Endothelial cell of umbilical vein (primary cell): ENCODE measurements at regions not wholly inside any gene's neighbourhood (a gene's known extent, or its start where the extent isn't known, plus 50 kb on each side); places are given as distances from the start of the nearest gene placed in this dataset.

Experiments used
- BruUV-seq: library from RNA; stranded (reverse); fragments of 400-500 nt; replicated peaks from 2 replicates; lab custom pipeline; 2021; lab: Mats Ljungman, UMichigan
- CTCF ChIA-PET: fragments of 300-600, 350-600 bp; sonication (Branson Sonifier 250); formaldehyde crosslinking; loops from one replicate; lab custom pipeline; 2021; ENCODE audit warnings: antibody characterized with exemption, inconsistent platforms; lab: Charles Lee
- POLR2A ChIA-PET: fragments of 300-600, 350-600 bp; sonication (Branson Sonifier 250); formaldehyde crosslinking; loops from one replicate; lab custom pipeline; 2021; ENCODE audit warnings: antibody characterized with exemption, inconsistent platforms; lab: Charles Lee
- DNase-seq: peaks from one replicate; pipeline ENCODE4 v3.0.0-alpha.2; 2011; ENCODE audit warnings: low read depth, low spot score
- FAIRE-seq: peaks from 2 replicates; lab custom pipeline; 2011; peaks lifted over from hg19 to GRCh38; lab: Jason Lieb, UNC
- H2AFZ ChIP-seq: 2 replicates; pipeline ENCODE4 v1.6.0; 2012; ENCODE audit warnings: low read depth, low read length, control low read depth, inconsistent platforms
- H3K27ac ChIP-seq: 2 replicates; pipeline ENCODE4 v1.5.1; 2011; ENCODE audit warnings: low read depth, mild to moderate bottlenecking, control low read depth, low read length, moderate library complexity; ENCODE audit not compliant: insufficient read depth
- H3K27me3 ChIP-seq, 2 experiments: 2 replicates each; pipeline versions ENCODE4 v1.6.0 to v1.6.1; 2011; ENCODE audit warnings: low read length in 2 of 2, mixed read lengths in 1 of 2; ENCODE audit not compliant: control insufficient read depth in 2 of 2, insufficient read depth in 2 of 2
- H3K36me3 ChIP-seq, 2 experiments: 2 replicates in 1 of 2; 3 replicates in 1 of 2; pipeline ENCODE4 v1.5.1; 2011; ENCODE audit warnings: low read length in 2 of 2, mild to moderate bottlenecking in 1 of 2, moderate library complexity in 1 of 2; ENCODE audit not compliant: control insufficient read depth in 2 of 2, insufficient read depth in 2 of 2; ENCODE audit errors: extremely low read depth in 1 of 2
- H3K4me1 ChIP-seq: 3 replicates; pipeline ENCODE4 v1.5.1; 2011; ENCODE audit warnings: mild to moderate bottlenecking, low read length; ENCODE audit not compliant: control insufficient read depth, insufficient read depth; ENCODE audit errors: extremely low read depth
- H3K4me2 ChIP-seq: 2 replicates; pipeline ENCODE4 v1.6.1; 2011; ENCODE audit warnings: low read length, control low read depth, mixed read lengths; ENCODE audit not compliant: insufficient read depth
- H3K4me3 ChIP-seq, 3 experiments: fragments of 200-600 bp in 1 of 3; sonication (generic), shearing (Covaris generic) in 1 of 3; replicated peaks in 1 of 3; 2 replicates each; pipeline ENCODE4 v1.5.1; 2011 to 2016; ENCODE audit warnings: control low read depth in 3 of 3, low read length in 3 of 3, mild to moderate bottlenecking in 2 of 3, inconsistent platforms in 1 of 3, low read depth in 1 of 3, moderate library complexity in 1 of 3; ENCODE audit not compliant: insufficient read depth in 1 of 3
- H3K79me2 ChIP-seq: 2 replicates; pipeline ENCODE4 v1.6.0; 2012; ENCODE audit warnings: low read length, inconsistent platforms; ENCODE audit not compliant: control insufficient read depth, insufficient read depth
- H3K9ac ChIP-seq: replicated peaks from 2 replicates; pipeline ENCODE3; 2011; ENCODE audit warnings: low read length, control low read depth; ENCODE audit not compliant: insufficient read depth; ENCODE audit errors: extremely low read depth
- H3K9me1 ChIP-seq: replicated peaks from 3 replicates; pipeline ENCODE4 v1.6.0; 2011; ENCODE audit warnings: mild to moderate bottlenecking, low read length; ENCODE audit not compliant: control insufficient read depth, insufficient read depth; ENCODE audit errors: extremely low read depth
- H3K9me3 ChIP-seq: replicated peaks from 2 replicates; pipeline ENCODE4 v1.5.1; 2012; ENCODE audit warnings: low read length, inconsistent platforms; ENCODE audit not compliant: control insufficient read depth, insufficient read depth
- H4K20me1 ChIP-seq: replicated peaks from 2 replicates; pipeline ENCODE3; 2011; ENCODE audit warnings: mild to moderate bottlenecking, low read length; ENCODE audit not compliant: control insufficient read depth, insufficient read depth; ENCODE audit errors: extremely low read depth
- EZH2 ChIP-seq: IDR thresholded peaks from 2 replicates; pipeline ENCODE4 v1.6.1; 2012; ENCODE audit warnings: borderline replicate concordance, low read depth, mild to moderate bottlenecking, moderate library complexity, low read length, inconsistent platforms; ENCODE audit not compliant: severe bottlenecking
- FOS ChIP-seq: IDR thresholded peaks from 2 replicates; pipeline ENCODE4 v1.6.1; 2011; ENCODE audit warnings: mild to moderate bottlenecking, low read length, moderate library complexity, borderline replicate concordance; ENCODE audit not compliant: insufficient read depth
- GATA2 ChIP-seq: IDR thresholded peaks from 2 replicates; pipeline ENCODE4 v1.7.0; 2011; ENCODE audit warnings: low read depth, mild to moderate bottlenecking, moderate library complexity, mixed read lengths, low read length; ENCODE audit not compliant: insufficient read length, insufficient read depth
- JUN ChIP-seq: IDR thresholded peaks from 2 replicates; pipeline ENCODE4 v1.6.1; 2011; ENCODE audit warnings: borderline replicate concordance, low read depth; ENCODE audit not compliant: insufficient read length, insufficient read depth
- MYC ChIP-seq: IDR thresholded peaks from one replicate; pipeline ENCODE4 v1.6.1; 2011; ENCODE audit warnings: mild to moderate bottlenecking, low read depth, low read length
- POLR2A ChIP-seq: IDR thresholded peaks from 2 replicates; pipeline ENCODE4 v1.6.1; 2012; ENCODE audit warnings: low read depth, mild to moderate bottlenecking, control low read depth, low read length
- POLR2AphosphoS5 ChIP-seq: IDR thresholded peaks from 2 replicates; pipeline ENCODE4 v1.6.1; 2012; ENCODE audit warnings: low read depth, mild to moderate bottlenecking, control low read depth, low read length, moderate library complexity; ENCODE audit not compliant: insufficient read depth
- dilution Hi-C: fragments of 300-500 bp; cut with MboI; formaldehyde crosslinking; loops from one replicate; pipeline ENCODE4 v1.15.0; 2019; ENCODE audit warnings: low sequenced_read_pairs; ENCODE audit not compliant: extremely low pct_ligation_motif_present
- intact Hi-C: fragments of 100-400 bp; cut with micrococcal nuclease; formaldehyde crosslinking; loops from one replicate; pipeline ENCODE4 v1.10.0; 2022
- TF ChIP-seq, protein P1 (sequence below): IDR thresholded peaks from 2 replicates; pipeline ENCODE4 v1.6.1; 2011; ENCODE audit not compliant: insufficient read depth, insufficient read length
- TF ChIP-seq, protein P2 (sequence below), 2 donors: IDR thresholded peaks; 1 replicate in 1 of 2; 2 replicates in 1 of 2; pipeline ENCODE4 v1.5.1; 2011; ENCODE audit warnings: low read length in 2 of 2, mild to moderate bottlenecking in 2 of 2, moderate library complexity in 2 of 2, control low read depth in 1 of 2, inconsistent platforms in 1 of 2, low read depth in 1 of 2; ENCODE audit not compliant: insufficient read depth in 1 of 2; ENCODE audit errors: extremely low read depth in 1 of 2

DNA sequence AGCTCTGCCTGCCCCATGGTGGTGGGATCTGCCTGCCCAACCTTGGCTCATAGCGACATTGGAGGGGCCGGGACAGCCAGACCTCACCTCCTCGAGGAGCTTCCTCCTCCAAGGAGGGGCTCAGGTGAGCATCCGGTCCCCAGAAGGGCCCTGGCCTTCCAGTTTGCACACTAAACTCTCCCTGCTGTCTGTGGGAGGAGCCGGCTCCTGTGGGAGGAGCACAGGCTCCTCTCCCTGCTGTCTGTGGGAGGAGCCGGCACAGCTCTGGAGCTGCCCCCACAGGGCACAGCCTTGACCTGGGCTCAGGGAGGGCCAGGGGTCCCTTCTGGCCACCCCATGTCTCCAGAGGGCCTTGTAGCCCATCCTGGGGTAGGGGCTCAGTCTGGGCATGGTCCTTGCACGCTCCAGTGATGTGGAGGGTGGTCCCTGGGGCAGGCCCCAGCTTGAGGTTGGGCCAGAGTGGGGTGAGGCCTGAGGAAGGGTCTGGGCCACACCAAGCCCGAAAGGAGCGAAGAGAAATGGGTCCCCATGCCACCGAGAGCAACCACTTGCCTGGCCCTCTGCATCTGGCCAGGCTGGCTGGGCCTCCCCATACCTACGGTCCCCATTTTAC is 147.5 kb upstream of the C14orf180 start:
- Histone ChIP-seq H3K4me2 (no peak overlapping the region), H3K4me1 (peaks cover 14% of the 10 kb centered on the region), H2AFZ (no peak overlapping the region), H3K9me1 (no peaks in the 10 kb centered on the region), H3K36me3 (no peaks in the 10 kb centered on the region), H3K79me2 (no peaks in the 10 kb centered on the region), H3K27me3 (no peaks in the 10 kb centered on the region), H3K9ac (no peak overlapping the region), H3K27ac (no peak overlapping the region), H3K4me3 (no peak overlapping the region), H3K9me3 (no peaks in the 10 kb centered on the region), H4K20me1 (no peaks in the 10 kb centered on the region)
- POLR2A ChIA-PET, result no interaction called here
- no peak for FAIRE-seq
- intact Hi-C loops, result loop anchor here (10.0 kb wide), 1 partner anchor 247 kb away; no protein-coding TSS in a partner anchor
- dilution Hi-C loops, result no loop called here
- BruUV-seq, result no TSS peak
- TF ChIP-seq POLR2A (no peak), GATA2 (no peak), JUN (no peak), EZH2 (no peak), POLR2AphosphoS5 (no peak), MYC (no peak), FOS (no peak)
- TF ChIP-seq, protein P1, sequence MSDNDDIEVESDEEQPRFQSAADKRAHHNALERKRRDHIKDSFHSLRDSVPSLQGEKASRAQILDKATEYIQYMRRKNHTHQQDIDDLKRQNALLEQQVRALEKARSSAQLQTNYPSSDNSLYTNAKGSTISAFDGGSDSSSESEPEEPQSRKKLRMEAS, result no peak
- TF ChIP-seq, protein P2, sequence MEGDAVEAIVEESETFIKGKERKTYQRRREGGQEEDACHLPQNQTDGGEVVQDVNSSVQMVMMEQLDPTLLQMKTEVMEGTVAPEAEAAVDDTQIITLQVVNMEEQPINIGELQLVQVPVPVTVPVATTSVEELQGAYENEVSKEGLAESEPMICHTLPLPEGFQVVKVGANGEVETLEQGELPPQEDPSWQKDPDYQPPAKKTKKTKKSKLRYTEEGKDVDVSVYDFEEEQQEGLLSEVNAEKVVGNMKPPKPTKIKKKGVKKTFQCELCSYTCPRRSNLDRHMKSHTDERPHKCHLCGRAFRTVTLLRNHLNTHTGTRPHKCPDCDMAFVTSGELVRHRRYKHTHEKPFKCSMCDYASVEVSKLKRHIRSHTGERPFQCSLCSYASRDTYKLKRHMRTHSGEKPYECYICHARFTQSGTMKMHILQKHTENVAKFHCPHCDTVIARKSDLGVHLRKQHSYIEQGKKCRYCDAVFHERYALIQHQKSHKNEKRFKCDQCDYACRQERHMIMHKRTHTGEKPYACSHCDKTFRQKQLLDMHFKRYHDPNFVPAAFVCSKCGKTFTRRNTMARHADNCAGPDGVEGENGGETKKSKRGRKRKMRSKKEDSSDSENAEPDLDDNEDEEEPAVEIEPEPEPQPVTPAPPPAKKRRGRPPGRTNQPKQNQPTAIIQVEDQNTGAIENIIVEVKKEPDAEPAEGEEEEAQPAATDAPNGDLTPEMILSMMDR (IDR thresholded peaks at IDR 0.05; ENCODE audit: extremely low read depth in 1 of 2, insufficient read depth in 1 of 2, low read depth in 1 of 2, low read length in 2 of 2), result no peak
- DNase-seq, result no peak
- CTCF ChIA-PET, result no interaction called here
